Stimulated activated CD4-positive, alpha-beta T cell treated with anti-CD3 and anti-CD28 coated beads, Interleukin-1b, Interleukin-23, amount 100 ng/mL, for 1 hour (primary cell): ENCODE measurements at regions not wholly inside any gene's neighbourhood (a gene's known extent, or its start where the extent isn't known, plus 50 kb on each side); places are given as distances from the start of the nearest gene placed in this dataset.

Experiments used
- DNase-seq, 2 donors: peaks; one replicate each; pipeline ENCODE4 v3.0.0-alpha.2; 2020; ENCODE audit warnings: low read depth in 2 of 2

DNA sequence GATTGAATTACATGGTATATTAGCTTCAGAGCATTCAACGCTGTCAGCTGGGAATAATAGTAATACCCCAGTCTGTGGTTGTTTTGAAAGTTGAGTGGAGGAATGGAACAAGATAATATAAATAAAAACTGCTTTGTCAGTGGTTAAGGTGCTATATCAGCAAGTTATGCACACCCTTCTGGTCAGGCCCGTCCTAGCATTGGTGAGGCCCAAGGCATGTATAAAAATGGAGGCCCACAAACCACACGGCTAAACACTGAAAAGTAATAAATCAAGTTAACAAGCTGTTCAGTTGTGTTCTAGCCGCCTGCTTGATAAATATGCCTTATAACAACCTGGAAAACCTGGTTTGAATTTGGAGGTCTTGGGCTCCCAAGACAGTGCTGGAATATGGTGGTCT lies 77.4 kb downstream of the PSMG1 start:
- no peak for DNase-seq

DNA sequence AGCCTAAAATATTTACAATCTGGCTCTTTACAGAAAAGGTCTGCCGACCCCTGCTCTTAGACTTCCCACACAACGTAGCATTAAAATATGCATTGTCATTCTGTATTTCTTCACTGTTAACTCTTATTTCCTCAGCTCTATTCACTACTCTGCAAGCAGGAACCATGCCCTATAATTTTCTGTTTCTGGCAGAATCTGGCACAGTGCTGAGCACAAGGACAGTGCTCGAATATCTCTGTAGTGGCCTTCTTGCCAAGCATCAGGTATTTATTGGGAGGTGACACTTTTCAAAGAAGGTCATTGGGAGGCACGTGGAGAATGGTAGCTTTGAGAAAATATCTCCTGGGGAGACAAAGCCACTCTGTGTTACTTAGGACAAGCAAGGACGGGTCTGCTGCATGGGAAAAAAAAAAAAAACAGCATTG lies 77.9 kb downstream of the PSMG1 start:
- DNase-seq, result no peak

DNA sequence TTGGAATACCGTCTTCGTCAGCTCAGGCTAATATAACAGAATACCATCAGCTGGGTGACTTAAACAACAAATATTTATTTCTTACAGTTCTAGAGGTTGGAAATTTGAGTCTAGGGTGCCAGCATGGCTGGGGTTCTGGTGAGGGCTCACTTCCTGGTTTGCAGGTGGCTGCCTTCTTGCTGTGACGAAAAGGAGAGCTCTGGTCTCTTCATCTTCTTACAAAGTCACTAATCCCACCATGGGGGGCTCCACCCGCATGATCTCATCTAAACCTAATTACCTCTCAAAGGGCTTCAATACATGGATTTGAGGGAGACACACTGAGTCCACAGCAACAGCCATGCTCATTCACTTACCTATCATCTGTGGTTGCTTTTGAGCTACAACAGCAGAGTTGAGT lies 78.3 kb downstream of the PSMG1 start:
- DNase-seq, result no peak

GRCh38 chr21:39103689-39104088 lies 79.6 kb downstream of the PSMG1 start:
- no peak for DNase-seq

DNA sequence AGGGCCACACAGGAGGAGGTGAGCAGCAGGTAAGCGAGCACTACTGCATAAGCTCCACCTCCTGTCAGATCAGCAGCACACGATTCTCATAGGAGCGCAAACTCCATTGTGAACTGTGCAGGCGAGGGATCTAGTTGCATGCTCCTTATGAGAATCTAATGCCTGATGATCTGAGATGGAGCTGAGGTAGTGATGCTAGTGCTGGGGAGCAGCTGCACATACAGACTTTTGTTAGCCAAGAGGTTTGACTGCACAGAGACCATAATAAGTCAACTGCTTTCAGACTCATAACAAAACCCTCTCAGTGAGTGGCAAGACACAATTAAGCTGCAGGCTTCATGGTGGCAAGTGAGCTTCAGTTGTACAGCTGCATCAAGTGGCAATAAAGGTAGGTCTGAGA lies 83.4 kb downstream of the PSMG1 start:
- DNase-seq, result no peak

DNA sequence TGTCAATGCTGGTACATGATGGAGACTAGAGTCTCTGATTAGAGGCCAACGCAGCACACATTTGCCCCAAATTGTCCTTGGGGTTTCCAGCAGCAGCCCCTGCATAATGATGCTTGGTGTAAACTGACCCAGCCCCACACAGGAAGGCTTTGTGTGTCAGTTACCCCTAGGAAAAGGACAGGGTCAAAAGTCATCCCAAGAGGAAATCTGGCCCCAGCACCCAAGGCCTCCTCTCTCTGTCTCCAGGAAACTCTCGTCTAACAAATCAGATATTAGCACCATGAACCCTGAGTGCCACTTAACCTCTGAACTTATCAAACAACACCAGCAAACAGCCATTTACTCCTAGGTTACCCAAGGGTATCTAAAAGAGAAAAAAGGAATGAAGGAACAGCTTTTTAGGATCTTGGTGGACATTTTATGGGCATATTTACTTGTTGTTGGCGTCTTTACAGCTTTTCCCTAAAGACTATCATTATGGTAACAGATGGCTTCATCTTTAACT lies 84.5 kb downstream of the PSMG1 start:
- no peak for DNase-seq

DNA sequence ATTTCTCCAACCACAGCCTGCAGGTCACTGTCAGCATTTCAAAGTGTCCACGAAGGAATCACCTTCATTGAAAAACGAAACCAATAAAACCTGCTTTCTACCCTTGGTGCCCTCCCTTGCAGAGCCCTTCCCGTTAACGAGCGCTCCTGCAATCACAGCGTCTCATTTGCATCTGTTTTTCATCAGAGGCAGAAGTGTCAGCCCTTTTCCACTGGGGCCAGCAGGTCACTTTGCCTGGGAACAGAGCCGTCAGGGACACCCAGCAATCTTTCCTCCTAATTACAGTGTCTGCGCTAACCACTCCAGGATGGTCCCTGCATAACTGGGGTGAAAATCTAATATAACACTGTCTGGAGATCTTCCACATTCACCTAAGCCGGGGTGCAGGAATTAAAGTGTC lies 85.3 kb downstream of the PSMG1 start:
- DNase-seq, result no peak

DNA sequence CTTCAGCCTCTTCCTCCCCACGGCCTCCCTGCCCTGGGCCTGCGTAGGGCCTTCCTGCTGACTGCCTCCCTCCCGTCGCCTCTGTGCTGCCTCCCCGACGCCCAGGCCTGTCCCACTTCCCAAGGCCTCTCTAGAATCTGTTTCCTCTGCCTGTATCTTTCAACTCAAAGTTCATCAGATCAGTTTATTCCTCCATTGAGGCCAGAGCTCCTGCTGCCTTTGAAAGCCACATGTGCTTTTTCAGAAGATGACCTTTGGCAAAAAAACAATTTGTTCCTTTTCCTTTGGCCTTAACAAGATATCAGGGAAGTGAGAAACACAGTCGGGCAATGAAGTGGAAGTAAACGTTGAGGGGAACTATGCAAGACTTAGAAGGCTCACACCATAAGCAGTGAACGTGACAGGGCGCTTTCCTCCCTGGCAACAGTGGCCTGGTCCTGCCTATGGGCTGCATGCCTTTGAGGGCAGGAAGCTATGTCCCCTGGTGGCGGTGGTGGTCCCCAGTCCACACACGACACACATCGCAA lies 85.9 kb downstream of the PSMG1 start:
- DNase-seq, result no peak

- no peak for DNase-seq
These were observed 86.5 kb downstream of the PSMG1 start for GRCh38 chr21:39096754-39097153.

DNA sequence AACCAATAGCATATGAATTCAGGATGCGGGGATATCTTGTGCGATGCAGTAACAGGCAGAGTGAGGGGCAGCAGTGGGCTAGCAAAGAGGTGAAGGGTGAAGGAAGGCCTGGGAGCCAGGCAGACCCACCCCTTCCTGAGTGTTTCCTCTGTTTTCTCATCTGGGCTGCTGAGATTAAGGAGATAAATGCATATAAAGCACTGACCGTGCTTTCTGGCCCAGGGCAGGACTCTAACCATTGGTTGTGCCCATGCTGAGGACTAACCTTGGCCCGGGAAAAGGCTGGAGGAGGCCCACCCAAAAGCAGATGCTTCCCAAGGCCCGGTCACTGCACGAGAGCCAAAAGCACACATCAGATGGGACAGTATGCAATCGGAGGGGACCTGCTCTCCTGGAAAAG lies 87.6 kb downstream of the PSMG1 start:
- no peak for DNase-seq

DNA sequence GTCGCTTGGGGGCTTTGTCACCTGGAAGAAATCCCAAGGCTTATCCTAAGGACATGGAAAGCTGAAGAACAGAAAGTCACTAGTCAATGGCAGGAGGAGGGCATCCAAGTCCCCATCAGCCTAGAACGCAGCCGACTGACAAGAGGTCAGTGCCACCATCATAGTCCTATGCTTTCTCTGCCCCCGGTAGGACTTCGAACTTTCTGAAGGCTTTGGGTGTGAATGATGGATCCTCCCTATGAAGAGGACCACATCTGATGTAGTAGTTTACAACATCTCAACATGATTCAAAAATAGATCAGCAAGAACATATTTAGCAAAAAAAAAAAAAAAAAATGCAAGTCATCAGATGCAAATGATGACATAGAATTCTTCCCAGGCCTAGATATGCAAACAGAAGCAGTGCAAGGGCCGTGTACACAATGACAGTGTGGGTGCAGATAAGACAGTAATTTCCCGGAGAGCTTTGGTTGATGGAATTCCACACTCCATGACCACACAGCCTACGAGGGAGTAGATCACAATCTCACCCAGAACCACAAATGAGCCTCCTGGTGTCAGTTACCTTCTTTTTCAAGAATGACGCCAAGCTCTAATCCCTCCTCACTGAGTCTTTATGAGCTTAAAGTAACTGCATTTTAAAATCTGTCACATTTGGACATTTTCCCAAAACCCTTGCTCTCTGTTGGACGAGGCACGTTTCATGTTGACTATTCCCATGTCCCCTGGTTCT lies 88.2 kb downstream of the PSMG1 start:
- no peak for DNase-seq

DNA sequence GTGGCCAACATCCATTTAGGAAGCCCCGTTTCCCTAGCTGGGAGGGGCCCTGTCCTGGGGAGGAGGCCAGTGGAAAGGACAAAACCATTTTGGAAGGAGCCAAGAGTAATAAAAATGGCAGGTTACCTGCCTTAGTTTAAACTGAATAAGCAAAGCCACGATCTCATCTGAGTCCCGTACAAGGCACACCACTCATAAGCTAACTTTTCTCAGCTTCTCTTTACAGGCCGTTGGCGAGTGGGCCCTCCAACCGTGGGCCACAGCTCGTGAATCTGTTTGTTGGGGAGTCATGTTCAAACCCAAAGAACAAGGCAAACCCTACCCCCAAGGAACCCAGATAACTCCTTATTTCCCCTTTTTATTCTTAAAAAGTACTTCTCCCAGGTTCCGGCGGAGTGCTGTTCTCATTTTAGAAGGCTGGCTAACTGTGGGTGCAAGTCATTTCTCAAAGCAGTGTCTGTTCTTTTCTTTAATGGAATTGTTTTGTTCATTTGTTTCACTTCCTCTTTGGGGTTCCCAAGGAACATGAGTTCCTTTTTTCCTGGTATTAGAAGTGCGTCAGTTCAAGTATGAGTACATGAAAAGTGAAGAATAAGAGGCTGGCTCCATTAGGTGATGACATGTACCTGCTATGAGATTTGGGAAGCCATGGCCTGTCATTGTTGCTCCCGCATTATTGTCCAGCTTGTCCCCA lies 89.0 kb downstream of the PSMG1 start:
- no peak for DNase-seq

- no peak for DNase-seq
These were observed 89.7 kb downstream of the PSMG1 start for GRCh38 chr21:39093526-39093925.

- no peak for DNase-seq
These were observed 94.3 kb downstream of the PSMG1 start for GRCh38 chr21:39088831-39089380.

GRCh38 chr21:39088031-39088370 lies 95.2 kb downstream of the PSMG1 start:
- DNase-seq, result no peak

DNA sequence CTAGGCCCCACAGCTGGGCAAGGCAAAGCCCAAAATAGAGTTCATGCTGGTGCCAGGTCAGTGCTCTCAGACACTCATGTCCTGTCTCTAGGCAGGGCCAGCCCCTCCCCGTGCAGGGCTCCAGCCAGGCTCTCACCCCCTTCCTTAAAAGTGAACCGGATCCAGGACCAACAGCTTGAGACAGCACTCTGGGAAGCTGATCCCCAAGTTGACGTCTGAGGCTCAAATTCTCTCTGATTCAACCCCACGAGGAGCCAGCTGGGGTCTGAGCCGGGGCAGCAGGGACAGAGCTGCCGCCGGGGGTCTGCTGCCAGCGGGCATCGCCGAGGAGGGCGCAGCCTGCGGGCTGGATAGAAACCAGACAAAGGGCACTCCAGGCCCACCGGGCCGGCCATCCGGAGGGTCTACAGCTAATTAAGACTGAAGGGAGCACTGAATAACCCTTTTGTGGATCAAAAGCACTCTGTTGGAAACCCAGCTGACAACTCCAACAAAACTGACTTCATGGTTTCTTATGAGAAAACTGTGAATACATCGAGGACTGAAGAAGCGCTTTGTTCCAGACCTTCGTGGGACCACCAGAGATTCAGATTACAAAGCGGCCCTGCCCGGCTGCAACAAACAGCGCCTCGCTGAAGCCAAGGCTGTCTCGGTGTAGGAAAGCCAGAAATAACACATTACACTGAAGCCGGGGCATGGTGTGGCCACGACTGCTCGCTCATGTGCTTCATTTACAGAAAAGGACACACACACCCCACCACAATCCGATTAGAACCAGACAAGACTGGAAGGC lies 95.8 kb downstream of the PSMG1 start:
- DNase-seq, result no peak

DNA sequence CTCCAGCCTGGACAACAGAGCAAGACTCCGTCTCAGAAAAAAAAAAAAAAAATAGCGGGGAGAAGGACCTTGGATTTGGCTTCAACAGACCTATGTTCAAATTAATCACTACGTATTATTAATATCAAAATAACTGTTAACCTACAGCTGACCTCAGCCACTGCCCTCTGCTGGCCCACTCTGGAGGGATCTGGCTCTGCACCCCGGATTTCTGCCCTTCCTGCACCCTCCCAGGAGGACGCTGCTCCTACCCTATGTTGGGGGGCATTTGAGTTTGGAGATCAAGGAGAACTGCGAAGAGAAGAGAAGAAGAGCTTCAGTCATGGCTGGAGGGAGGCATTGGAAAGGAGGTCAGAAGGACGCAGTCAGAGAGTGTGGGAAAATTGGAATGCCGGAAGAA lies 96.7 kb downstream of the PSMG1 start:
- DNase-seq, result no peak

GRCh38 chr21:39085843-39086405 lies 97.3 kb downstream of the PSMG1 start:
- DNase-seq, result no peak

- no peak for DNase-seq
These were observed 98.1 kb downstream of the PSMG1 start for GRCh38 chr21:39084979-39085729.

DNA sequence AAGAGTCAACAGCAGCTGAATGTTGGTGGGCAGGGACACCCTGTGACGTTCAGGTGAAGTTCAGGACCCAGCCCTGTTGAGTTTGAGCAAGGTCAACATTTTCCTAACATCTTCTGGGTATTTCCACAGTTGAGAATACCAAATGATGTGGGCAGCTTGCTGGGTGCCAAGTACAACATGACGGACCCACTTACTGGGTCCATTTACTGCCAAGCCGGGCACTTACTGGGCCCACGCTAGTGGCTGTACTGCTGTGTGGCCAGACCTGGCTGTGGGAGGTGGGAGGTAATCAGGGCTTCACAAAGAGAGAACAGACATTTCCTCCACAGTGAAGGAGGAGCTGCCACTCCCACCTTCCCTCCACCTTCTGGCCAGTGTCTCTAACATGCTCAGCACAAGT lies 99.2 kb downstream of the PSMG1 start:
- no peak for DNase-seq

- DNase-seq, result no peak
These were observed 99.8 kb downstream of the PSMG1 start for GRCh38 chr21:39083377-39084008.
